ENCODE measurements at regions not wholly inside any gene's neighbourhood (a gene's known extent, or its start where the extent isn't known, plus 50 kb on each side); places are given as distances from the start of the nearest gene placed in this dataset.

- no peak for DNase-seq
Observed at GRCh38 chr9:78725503-78725902, 428.6 kb downstream of the PSAT1 start.

GRCh38 chr9:78745331-78745730 is 448.4 kb downstream of the PSAT1 start:
- no peak for DNase-seq

- no peak for DNase-seq
Observed at GRCh38 chr9:78746010-78746409, 449.1 kb downstream of the PSAT1 start.

GRCh38 chr9:78753039-78753438 is 456.1 kb downstream of the PSAT1 start:
- no peak for DNase-seq

- no peak for DNase-seq
Observed at GRCh38 chr9:78756813-78757510, 460.0 kb downstream of the PSAT1 start.

- DNase-seq = no peak
Observed at GRCh38 chr9:78763424-78763823, 466.5 kb downstream of the PSAT1 start.

- DNase-seq = no peak
Observed at GRCh38 chr9:78765861-78766260, 468.9 kb downstream of the PSAT1 start.

GRCh38 chr9:78767490-78767889 is 470.6 kb downstream of the PSAT1 start:
- DNase-seq = no peak

- no peak for DNase-seq
Observed at GRCh38 chr9:78769690-78770089, 472.8 kb downstream of the PSAT1 start.

- no peak for DNase-seq
Observed at GRCh38 chr9:78775211-78775610, 478.3 kb downstream of the PSAT1 start.

GRCh38 chr9:78775696-78776295 is 478.9 kb downstream of the PSAT1 start:
- DNase-seq = no peak

- no peak for DNase-seq
Observed at GRCh38 chr9:78777747-78778146, 480.8 kb downstream of the PSAT1 start.

GRCh38 chr9:78778318-78778717 is 481.4 kb downstream of the PSAT1 start:
- DNase-seq = no peak

GRCh38 chr9:78778861-78779374 is 482.0 kb downstream of the PSAT1 start:
- DNase-seq = peak; percentile 21

GRCh38 chr9:78781681-78782080 is 484.8 kb downstream of the PSAT1 start:
- no peak for DNase-seq

- DNase-seq = no peak
Observed at GRCh38 chr9:78782234-78782633, 485.3 kb downstream of the PSAT1 start.

GRCh38 chr9:78782858-78783257 is 485.9 kb downstream of the PSAT1 start:
- DNase-seq = no peak

- no peak for DNase-seq
Observed at GRCh38 chr9:78783743-78784142, 486.8 kb downstream of the PSAT1 start.

GRCh38 chr9:78786794-78787193 is 489.9 kb downstream of the PSAT1 start:
- no peak for DNase-seq

GRCh38 chr9:78788101-78788500 is 491.2 kb downstream of the PSAT1 start:
- DNase-seq = no peak

- DNase-seq = no peak
Observed at GRCh38 chr9:78791779-78792178, 494.9 kb downstream of the PSAT1 start.

- no peak for DNase-seq
Observed at GRCh38 chr9:78792745-78793144, 495.8 kb downstream of the PSAT1 start.

- no peak for DNase-seq
Observed at GRCh38 chr9:78805771-78806170, 508.8 kb downstream of the PSAT1 start.

Data from muscle of arm (tissue), 1 donor.